Hepatic stellate cell (primary cell): ENCODE measurements at regions not wholly inside any gene's neighbourhood (a gene's known extent, or its start where the extent isn't known, plus 50 kb on each side); places are given as distances from the start of the nearest gene placed in this dataset.

Experiments
- DNase-seq: peaks from one replicate; pipeline ENCODE4 v3.0.0; 2011; ENCODE audit warnings: low spot score

GRCh38 chr15:62611002-62611401 lies 431.5 kb upstream of the TPM1 start:
- no peak for DNase-seq

DNA sequence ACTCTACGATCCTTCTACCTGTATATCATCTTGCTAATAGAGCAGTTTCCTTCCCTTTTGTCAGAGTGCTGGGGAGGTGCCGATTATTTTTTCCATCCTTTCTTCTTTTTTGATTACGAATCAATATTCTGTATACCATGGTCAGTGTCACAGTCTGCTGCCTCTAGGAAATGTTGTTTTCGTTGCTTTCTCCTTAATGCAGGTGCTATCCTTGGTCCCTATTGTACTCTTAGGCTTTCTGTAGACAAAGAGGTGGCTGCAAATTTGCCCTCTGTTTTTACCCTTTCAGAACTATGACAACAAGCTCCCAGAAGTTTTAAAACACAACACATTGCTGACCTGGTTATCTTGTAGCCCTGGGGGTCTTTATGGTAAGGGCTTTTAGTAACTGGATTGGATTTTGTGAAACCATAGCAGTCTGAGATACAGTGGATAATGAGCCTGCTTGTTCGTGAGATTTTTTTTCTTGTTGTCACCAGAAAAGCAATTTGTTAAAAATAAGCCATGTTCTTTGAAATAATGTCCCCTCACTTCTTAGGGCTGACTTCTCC lies 430.3 kb upstream of the TPM1 start:
- DNase-seq: no peak

- DNase-seq: no peak
Measured at GRCh38 chr15:62612771-62613170, 429.8 kb upstream of the TPM1 start.

DNA sequence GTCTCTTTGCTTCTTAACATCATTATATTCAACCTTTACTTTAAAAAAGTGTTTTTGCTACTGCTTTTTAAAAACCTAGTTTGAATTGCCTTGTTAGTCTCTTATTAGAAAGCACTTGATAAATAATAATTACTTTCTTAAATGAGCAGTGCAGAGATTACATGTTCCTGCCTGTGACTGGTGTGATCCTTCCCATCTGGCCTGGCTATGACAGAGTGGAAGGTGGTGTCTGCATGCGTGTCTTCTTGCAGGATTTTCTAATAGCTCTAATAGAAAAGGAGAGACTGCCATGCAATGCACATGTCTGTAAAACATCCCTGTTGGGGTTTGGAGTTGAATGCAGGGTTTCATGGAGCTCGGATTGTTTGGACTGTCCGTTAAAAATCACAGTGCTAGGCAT lies 425.8 kb upstream of the TPM1 start:
- no peak for DNase-seq

DNA sequence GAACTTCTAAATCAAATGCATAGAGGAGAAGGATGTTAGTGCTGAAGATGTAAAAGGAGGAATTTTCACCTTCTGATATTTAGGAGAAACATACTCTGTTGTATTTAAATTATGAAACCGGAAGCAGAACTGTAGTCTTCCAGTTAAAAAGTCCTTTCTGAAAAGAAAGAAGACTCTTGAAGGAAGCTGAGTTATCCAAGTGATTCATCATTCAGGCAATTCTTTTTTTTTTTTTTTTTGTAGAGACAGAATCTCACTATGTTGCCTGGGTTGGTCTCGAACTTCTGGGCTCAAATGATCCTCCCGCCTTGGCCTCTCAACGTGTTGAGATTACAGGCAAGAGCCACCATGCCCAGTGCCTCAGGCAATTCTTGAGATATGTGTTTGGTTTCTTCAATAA lies 424.8 kb upstream of the TPM1 start:
- no peak for DNase-seq

DNA sequence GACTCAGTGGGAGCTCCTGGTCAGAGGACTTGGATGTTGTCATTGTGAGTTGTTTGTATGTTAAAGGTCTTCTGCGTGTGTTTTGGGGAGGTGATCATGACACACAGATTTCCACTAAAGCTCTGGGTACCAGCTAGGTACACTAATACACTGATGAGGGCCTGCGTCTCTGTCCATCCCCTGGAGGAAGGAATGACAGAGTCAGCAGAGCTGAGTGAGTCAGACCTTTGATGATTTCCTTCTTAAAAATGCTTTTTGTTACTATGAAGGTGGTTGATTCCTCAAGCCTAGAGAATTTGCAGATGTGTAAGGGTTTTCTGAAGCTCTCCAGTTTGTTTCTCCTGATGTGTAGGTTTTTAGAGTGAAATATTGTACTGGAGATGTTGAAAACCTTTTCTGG lies 424.1 kb upstream of the TPM1 start:
- peak; percentile 50 for DNase-seq

GRCh38 chr15:62618846-62619504 lies 423.6 kb upstream of the TPM1 start:
- DNase-seq: no peak

GRCh38 chr15:62619526-62619925 lies 423.0 kb upstream of the TPM1 start:
- DNase-seq: no peak

- no peak for DNase-seq
Measured at GRCh38 chr15:62622775-62623174, 419.8 kb upstream of the TPM1 start.

DNA sequence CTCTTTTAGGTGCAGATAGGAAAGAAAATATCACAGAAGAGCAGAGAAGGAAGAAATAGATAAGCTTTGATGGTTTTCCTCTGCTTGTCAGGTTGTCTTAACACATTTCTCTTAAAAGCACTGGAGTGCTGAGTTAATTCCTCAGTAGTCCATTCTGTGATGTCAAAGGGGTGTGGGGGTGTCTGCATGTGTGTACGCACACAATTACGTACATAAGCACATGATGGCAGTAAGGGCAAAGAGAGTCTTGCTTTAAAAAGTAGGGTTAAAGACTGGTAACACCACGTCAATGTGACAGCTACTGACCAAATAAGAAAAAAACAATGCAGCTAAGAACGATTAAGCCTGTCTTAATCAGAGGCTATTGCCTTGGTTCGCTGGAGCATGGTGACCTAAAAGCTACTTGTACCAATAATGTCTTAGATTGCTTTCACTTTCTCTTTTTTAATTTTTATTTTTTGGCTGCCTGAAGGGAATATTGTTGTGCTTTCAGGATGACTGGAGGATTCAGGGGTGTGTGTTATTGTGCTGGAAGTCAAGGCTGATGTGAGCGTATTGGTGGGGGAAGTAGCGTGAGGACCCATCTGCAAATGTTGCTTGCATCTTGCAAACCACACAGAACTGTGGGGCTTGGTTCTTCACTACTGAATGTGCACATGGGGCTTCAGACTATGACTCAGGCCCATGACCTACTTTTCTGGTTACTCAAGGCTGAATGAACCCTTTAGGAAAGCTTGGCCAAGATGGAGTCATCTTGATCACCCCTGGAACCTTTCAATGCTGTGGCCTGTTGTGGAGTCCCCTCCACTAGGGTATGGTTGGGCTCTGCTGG lies 417.8 kb upstream of the TPM1 start:
- peak; percentile 32 for DNase-seq

GRCh38 chr15:62625429-62626033 lies 417.0 kb upstream of the TPM1 start:
- no peak for DNase-seq

- DNase-seq: no peak
Measured at GRCh38 chr15:62626903-62627302, 415.6 kb upstream of the TPM1 start.

GRCh38 chr15:62631076-62631724 lies 411.3 kb upstream of the TPM1 start:
- DNase-seq: no peak

- no peak for DNase-seq
Measured at GRCh38 chr15:62636823-62637573, 405.5 kb upstream of the TPM1 start.

DNA sequence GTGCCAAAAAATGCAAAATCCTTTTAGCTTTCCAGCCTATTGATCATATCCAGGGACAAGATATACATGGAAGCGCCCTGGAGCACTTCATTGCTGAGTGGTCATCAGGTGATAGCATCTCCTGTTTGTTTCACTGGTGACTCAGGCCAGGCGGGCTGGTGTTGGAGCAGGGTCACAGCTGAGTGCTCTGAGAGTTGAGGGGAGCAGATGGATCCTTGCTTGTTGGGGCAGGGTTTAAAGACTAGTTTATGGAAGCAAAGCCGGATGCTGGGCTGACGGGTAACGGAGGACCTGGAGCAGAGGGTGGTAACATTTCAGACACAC lies 405.0 kb upstream of the TPM1 start:
- DNase-seq: no peak

DNA sequence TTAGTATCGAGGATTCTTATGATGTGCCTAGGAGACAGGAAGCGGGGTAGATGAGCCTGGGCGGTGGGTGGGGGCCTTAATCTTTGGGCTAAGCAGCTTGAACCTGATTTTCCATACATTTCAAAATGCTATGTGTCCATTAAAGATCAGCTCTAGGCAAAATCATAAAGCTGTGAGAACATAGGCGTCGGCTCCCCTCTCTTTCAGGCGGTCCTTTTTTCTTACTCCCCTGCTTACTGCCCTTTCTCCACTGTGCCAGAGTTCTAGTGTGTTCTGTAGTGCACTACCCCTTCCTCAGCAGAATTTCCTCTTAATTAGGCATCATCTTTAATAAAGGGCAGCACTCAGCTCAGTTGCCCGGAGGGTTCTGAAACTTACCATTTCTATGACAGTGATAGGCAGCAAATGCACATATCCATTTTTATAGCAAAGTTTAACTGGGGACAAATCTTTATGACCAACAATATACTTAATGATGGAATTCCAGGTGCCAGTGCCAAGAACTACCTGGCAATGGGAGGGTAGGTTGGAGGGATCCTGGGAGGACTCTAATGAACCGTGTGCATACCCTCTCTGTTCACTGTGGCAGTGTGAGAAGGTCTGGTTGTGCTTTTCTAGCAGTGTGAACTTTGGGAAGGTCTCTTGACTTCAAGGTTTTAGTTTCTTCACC lies 404.5 kb upstream of the TPM1 start:
- no peak for DNase-seq

DNA sequence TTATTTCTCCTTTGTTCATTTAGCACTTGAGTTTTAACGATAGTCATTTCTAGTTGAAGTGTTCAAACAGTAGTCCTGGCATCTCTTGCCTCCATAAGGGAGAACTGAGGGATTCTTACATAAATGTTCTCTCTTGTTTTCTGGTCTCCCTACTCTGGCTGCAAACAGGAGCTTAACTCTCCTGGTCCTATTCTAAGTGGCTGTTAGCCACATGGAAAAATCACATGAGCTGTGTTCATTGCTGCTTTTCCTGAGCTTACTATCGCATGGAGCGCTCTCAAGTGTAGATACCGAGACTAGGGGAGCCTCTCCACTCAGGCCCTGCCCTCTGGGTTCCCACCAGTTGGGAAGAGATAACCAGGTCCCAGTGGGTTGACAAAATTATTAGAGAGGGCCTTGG lies 403.1 kb upstream of the TPM1 start:
- DNase-seq: no peak

- no peak for DNase-seq
Measured at GRCh38 chr15:62639906-62640605, 402.5 kb upstream of the TPM1 start.

- no peak for DNase-seq
Measured at GRCh38 chr15:62641825-62642224, 400.7 kb upstream of the TPM1 start.

- no peak for DNase-seq
Measured at GRCh38 chr15:62643572-62643971, 399.0 kb upstream of the TPM1 start.
